BJ (cell line): ENCODE measurements at regions not wholly inside any gene's neighbourhood (a gene's known extent, or its start where the extent isn't known, plus 50 kb on each side); places are given as distances from the start of the nearest gene placed in this dataset.

Experiments
- CTCF ChIA-PET: fragments of 350-600 bp; formaldehyde crosslinking; extraction: SDS; loops from one replicate; lab custom pipeline; 2021; ENCODE audit warnings: antibody characterized with exemption, inconsistent platforms; lab: Yijun Ruan, JAX
- POLR2A ChIA-PET: fragments of 300-600 bp; sonication (Branson Sonifier 250); formaldehyde crosslinking; extraction: SDS; loops from one replicate; lab custom pipeline; 2021; ENCODE audit warnings: antibody characterized with exemption; lab: Charles Lee
- DNase-seq: peaks from one replicate; pipeline ENCODE4 v3.0.0-alpha.2; 2011; ENCODE audit warnings: low read depth
- H3K27me3 ChIP-seq: 2 replicates; pipeline ENCODE4 v1.6.0; 2011; ENCODE audit warnings: low read length; ENCODE audit not compliant: control insufficient read depth, insufficient read depth
- H3K36me3 ChIP-seq: 2 replicates; pipeline ENCODE4 v1.5.1; 2011; ENCODE audit warnings: low read length; ENCODE audit not compliant: control insufficient read depth, insufficient read depth
- H3K4me3 ChIP-seq: 2 replicates; pipeline ENCODE4 v1.5.1; 2011; ENCODE audit warnings: low read depth, mild to moderate bottlenecking, control low read depth, low read length
- TF ChIP-seq, protein P1 (sequence below): IDR thresholded peaks from 2 replicates; pipeline ENCODE4 v1.5.1; 2011; ENCODE audit warnings: low read depth, mild to moderate bottlenecking, control low read depth, inconsistent platforms, low read length, moderate library complexity; ENCODE audit not compliant: insufficient read depth

GRCh38 chr3:189108067-189108466, 63.7 kb upstream of the TPRG1 start:
- Histone ChIP-seq H3K4me3 (no peak overlapping the region), H3K36me3 (no peaks in the 10 kb centered on the region), H3K27me3 (no peaks in the 10 kb centered on the region)
- ChIA-PET POLR2A (no interaction called here), CTCF (no interaction called here)
- TF ChIP-seq, protein P1, sequence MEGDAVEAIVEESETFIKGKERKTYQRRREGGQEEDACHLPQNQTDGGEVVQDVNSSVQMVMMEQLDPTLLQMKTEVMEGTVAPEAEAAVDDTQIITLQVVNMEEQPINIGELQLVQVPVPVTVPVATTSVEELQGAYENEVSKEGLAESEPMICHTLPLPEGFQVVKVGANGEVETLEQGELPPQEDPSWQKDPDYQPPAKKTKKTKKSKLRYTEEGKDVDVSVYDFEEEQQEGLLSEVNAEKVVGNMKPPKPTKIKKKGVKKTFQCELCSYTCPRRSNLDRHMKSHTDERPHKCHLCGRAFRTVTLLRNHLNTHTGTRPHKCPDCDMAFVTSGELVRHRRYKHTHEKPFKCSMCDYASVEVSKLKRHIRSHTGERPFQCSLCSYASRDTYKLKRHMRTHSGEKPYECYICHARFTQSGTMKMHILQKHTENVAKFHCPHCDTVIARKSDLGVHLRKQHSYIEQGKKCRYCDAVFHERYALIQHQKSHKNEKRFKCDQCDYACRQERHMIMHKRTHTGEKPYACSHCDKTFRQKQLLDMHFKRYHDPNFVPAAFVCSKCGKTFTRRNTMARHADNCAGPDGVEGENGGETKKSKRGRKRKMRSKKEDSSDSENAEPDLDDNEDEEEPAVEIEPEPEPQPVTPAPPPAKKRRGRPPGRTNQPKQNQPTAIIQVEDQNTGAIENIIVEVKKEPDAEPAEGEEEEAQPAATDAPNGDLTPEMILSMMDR: no peak
- no peak for DNase-seq

- no peaks in the 10 kb centered on the region for H3K36me3 ChIP-seq
- ChIA-PET POLR2A (no interaction called here), CTCF (no interaction called here)
- no peaks in the 10 kb centered on the region for H3K27me3 ChIP-seq
- no peak overlapping the region for H3K4me3 ChIP-seq
- TF ChIP-seq, protein P1: no peak
- DNase-seq: no peak
These were observed 63.0 kb upstream of the TPRG1 start for GRCh38 chr3:189108735-189109134.

DNA sequence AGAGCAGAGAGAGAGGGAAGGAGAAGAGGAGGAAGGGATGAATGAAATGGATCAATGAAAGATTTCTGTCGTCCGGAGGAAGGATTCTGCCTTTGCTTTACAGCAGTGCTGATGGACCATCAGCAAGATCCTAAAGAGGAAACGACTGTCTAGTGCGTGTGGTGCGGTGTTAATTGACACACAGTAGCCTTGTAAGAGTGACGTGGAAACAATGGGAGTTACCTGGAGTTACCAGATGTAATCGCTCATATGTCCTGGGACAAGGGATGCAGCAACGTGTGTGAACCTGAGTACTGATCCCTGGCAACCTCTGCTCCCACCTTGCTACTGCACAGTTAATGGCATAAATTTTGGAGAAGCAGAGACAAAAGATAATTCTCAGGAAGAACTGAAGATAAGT, 62.6 kb upstream of the TPRG1 start:
- Histone ChIP-seq H3K4me3 (no peak overlapping the region), H3K36me3 (no peaks in the 10 kb centered on the region), H3K27me3 (no peaks in the 10 kb centered on the region)
- TF ChIP-seq, protein P1: no peak
- CTCF ChIA-PET: no interaction called here
- POLR2A ChIA-PET: no interaction called here
- no peak for DNase-seq

GRCh38 chr3:189117087-189117486, 54.7 kb upstream of the TPRG1 start:
- ChIA-PET CTCF (no interaction called here), POLR2A (no interaction called here)
- no peak for DNase-seq
- TF ChIP-seq, protein P1: no peak
- Histone ChIP-seq H3K27me3 (no peaks in the 10 kb centered on the region), H3K4me3 (no peak overlapping the region), H3K36me3 (no peaks in the 10 kb centered on the region)

GRCh38 chr3:189118896-189119295, 52.9 kb upstream of the TPRG1 start:
- POLR2A ChIA-PET: no interaction called here
- CTCF ChIA-PET: no interaction called here
- Histone ChIP-seq H3K27me3 (peaks cover 5% of the 10 kb centered on the region), H3K36me3 (no peaks in the 10 kb centered on the region), H3K4me3 (no peak overlapping the region)
- TF ChIP-seq, protein P1: no peak
- DNase-seq: no peak
